Parathyroid adenoma (tissue), 2 donors: ENCODE measurements at regions not wholly inside any gene's neighbourhood (a gene's known extent, or its start where the extent isn't known, plus 50 kb on each side); places are given as distances from the start of the nearest gene placed in this dataset.

Experiments
- H2AFZ ChIP-seq: fragments of 300-600 bp; sonication (generic); one replicate; pipeline ENCODE4 v1.7.0; 2017; ENCODE audit warnings: antibody characterized with exemption, mild to moderate bottlenecking
- H3K27ac ChIP-seq: fragments of 300-600 bp; sonication (generic); one replicate; pipeline ENCODE4 v1.7.0; 2017
- H3K27me3 ChIP-seq: fragments of 300-600 bp; sonication (generic); one replicate; pipeline ENCODE4 v1.7.0; 2017; ENCODE audit warnings: low read length; ENCODE audit not compliant: control insufficient read depth, insufficient read depth
- H3K36me3 ChIP-seq: fragments of 300-600 bp; sonication (generic); one replicate; pipeline ENCODE4 v1.7.0; 2017; ENCODE audit warnings: low read length; ENCODE audit not compliant: control insufficient read depth, insufficient read depth
- H3K4me1 ChIP-seq: fragments of 300-600 bp; sonication (generic); one replicate; pipeline ENCODE4 v1.7.0; 2017; ENCODE audit warnings: control low read depth
- H3K4me2 ChIP-seq: fragments of 300-600 bp; sonication (generic); one replicate; pipeline ENCODE4 v1.7.0; 2017; ENCODE audit warnings: low read length
- H3K4me3 ChIP-seq: fragments of 300-600 bp; sonication (generic); one replicate; pipeline ENCODE4 v1.7.0; 2017; ENCODE audit warnings: low read depth, low read length
- H3K79me2 ChIP-seq: fragments of 300-600 bp; sonication (generic); one replicate; pipeline ENCODE4 v1.7.0; 2017; ENCODE audit warnings: control low read depth
- H3K9ac ChIP-seq: fragments of 300-600 bp; sonication (generic); one replicate; pipeline ENCODE4 v1.7.0; 2017; ENCODE audit warnings: mild to moderate bottlenecking
- H3K9me3 ChIP-seq: fragments of 300-600 bp; sonication (generic); one replicate; pipeline ENCODE4 v1.7.0; 2017; ENCODE audit warnings: low read length; ENCODE audit not compliant: control insufficient read depth
- TF ChIP-seq, protein P1 (sequence below): fragments of 300-600 bp; sonication (generic); IDR thresholded peaks from one replicate; pipeline ENCODE4 v1.7.0; 2017; ENCODE audit warnings: antibody characterized with exemption, mild to moderate bottlenecking
- donor health status: primary hyperparathyroidism.

DNA sequence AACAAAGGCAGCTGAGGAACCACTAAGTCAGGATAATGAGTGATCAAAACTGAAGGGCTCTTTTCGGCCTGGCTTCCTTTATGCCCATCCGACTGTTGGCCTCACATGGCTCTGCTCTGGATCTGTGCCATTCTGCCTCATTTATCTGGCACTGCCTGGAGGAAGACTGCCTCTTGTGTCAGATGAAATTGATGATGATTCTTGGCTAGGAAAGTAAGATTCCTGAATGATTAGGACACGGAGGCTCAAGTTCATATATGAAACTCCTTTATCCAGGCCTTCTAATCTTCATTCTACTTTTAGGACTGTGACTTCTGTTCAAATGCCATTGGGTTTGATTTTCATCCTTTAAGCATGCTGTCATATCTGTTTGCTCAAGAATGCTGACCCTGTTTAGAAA is 475.4 kb upstream of the RPS6KA3 start:
- Histone ChIP-seq H3K9ac (no peak overlapping the region), H3K4me3 (no peak overlapping the region), H3K4me2 (no peak overlapping the region), H3K4me1 (no peaks in the 10 kb centered on the region), H3K79me2 (no peaks in the 10 kb centered on the region), H3K9me3 (no peaks in the 10 kb centered on the region), H3K27me3 (no peaks in the 10 kb centered on the region), H3K36me3 (no peaks in the 10 kb centered on the region), H3K27ac (no peak overlapping the region), H2AFZ (no peak overlapping the region)
- TF ChIP-seq, protein P1, sequence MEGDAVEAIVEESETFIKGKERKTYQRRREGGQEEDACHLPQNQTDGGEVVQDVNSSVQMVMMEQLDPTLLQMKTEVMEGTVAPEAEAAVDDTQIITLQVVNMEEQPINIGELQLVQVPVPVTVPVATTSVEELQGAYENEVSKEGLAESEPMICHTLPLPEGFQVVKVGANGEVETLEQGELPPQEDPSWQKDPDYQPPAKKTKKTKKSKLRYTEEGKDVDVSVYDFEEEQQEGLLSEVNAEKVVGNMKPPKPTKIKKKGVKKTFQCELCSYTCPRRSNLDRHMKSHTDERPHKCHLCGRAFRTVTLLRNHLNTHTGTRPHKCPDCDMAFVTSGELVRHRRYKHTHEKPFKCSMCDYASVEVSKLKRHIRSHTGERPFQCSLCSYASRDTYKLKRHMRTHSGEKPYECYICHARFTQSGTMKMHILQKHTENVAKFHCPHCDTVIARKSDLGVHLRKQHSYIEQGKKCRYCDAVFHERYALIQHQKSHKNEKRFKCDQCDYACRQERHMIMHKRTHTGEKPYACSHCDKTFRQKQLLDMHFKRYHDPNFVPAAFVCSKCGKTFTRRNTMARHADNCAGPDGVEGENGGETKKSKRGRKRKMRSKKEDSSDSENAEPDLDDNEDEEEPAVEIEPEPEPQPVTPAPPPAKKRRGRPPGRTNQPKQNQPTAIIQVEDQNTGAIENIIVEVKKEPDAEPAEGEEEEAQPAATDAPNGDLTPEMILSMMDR, result no peak

- no peaks in the 10 kb centered on the region for H3K9me3 ChIP-seq
- H3K27ac ChIP-seq, result no peak overlapping the region
- TF ChIP-seq, protein P1, result no peak
- no peak overlapping the region for H2AFZ ChIP-seq
- no peaks in the 10 kb centered on the region for H3K36me3 ChIP-seq
- no peaks in the 10 kb centered on the region for H3K4me1 ChIP-seq
- no peak overlapping the region for H3K4me3 ChIP-seq
- H3K27me3 ChIP-seq, result no peaks in the 10 kb centered on the region
- H3K4me2 ChIP-seq, result no peak overlapping the region
- H3K79me2 ChIP-seq, result no peaks in the 10 kb centered on the region
- H3K9ac ChIP-seq, result no peak overlapping the region
Measured at GRCh38 chrX:20740443-20740842, 473.7 kb upstream of the RPS6KA3 start.

- Histone ChIP-seq H3K27me3 (no peaks in the 10 kb centered on the region), H3K27ac (no peak overlapping the region), H3K4me2 (no peak overlapping the region), H3K4me3 (no peak overlapping the region), H3K4me1 (no peaks in the 10 kb centered on the region), H3K9ac (no peak overlapping the region), H3K9me3 (no peaks in the 10 kb centered on the region), H3K79me2 (no peaks in the 10 kb centered on the region), H2AFZ (no peak overlapping the region), H3K36me3 (no peaks in the 10 kb centered on the region)
- TF ChIP-seq, protein P1, result no peak
Measured at GRCh38 chrX:20739038-20739745, 472.5 kb upstream of the RPS6KA3 start.

DNA sequence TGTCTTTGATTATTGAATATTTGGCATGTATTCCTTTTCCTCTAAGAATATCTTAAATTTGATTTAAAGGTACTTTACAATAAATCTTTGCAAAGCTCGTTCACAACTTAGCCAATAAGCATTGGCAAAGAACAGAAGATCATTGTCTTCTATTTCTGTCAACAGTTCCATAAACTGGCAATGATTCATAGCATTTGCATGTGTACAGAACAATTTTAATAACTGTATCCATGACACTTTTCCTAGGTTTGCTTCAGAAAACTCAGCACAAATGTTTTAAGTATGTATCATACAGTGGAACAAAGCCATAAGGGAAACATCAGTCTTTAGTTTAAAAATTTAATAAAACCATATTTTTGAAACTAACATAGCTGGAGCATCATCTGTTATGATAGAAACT is 462.7 kb upstream of the RPS6KA3 start:
- Histone ChIP-seq H3K79me2 (no peaks in the 10 kb centered on the region), H3K27me3 (no peaks in the 10 kb centered on the region), H3K9me3 (no peaks in the 10 kb centered on the region), H3K4me1 (no peaks in the 10 kb centered on the region), H3K4me2 (no peak overlapping the region), H3K4me3 (no peak overlapping the region), H3K27ac (no peak overlapping the region), H3K9ac (no peak overlapping the region), H2AFZ (no peak overlapping the region), H3K36me3 (no peaks in the 10 kb centered on the region)
- TF ChIP-seq, protein P1, result no peak

- TF ChIP-seq, protein P1, result no peak
- Histone ChIP-seq H3K27me3 (no peaks in the 10 kb centered on the region), H3K9ac (no peak overlapping the region), H3K27ac (no peak overlapping the region), H2AFZ (no peak overlapping the region), H3K4me1 (no peaks in the 10 kb centered on the region), H3K36me3 (no peaks in the 10 kb centered on the region), H3K4me2 (no peak overlapping the region), H3K9me3 (no peaks in the 10 kb centered on the region), H3K4me3 (no peak overlapping the region), H3K79me2 (no peaks in the 10 kb centered on the region)
Measured at GRCh38 chrX:20727447-20727846, 460.7 kb upstream of the RPS6KA3 start.
